NCI-H1105 treated with DMSO at 0.1 percent for 48 hours (cell line): ENCODE measurements at regions not wholly inside any gene's neighbourhood (a gene's known extent, or its start where the extent isn't known, plus 50 kb on each side); places are given as distances from the start of the nearest gene placed in this dataset.
A peak's percentile ranks its signal among the peaks of the same experiment; 100 is the strongest.
"Not testable (repeated sequence)": the region's sequence is repeated elsewhere in the genome, so short reads cannot be mapped to it uniquely, and the experiment has no call there.

ENCODE experiments used
- DNase-seq: peaks from one replicate; lab custom pipeline; 2025; lab: John Stamatoyannopoulos, UW

GRCh38 chr4:141290771-141291170, 70.1 kb downstream of the ZNF330 start:
- no peak for DNase-seq

- DNase-seq: no peak
Measured at GRCh38 chr4:141294306-141294705, 73.6 kb downstream of the ZNF330 start.

- DNase-seq: no peak
Measured at GRCh38 chr4:141301216-141301615, 80.5 kb downstream of the ZNF330 start.

GRCh38 chr4:141302924-141303323, 82.2 kb downstream of the ZNF330 start:
- no peak for DNase-seq

GRCh38 chr4:141304346-141304745, 83.7 kb downstream of the ZNF330 start:
- DNase-seq: no peak

- no peak for DNase-seq
Measured at GRCh38 chr4:141306331-141306730, 85.6 kb downstream of the ZNF330 start.

GRCh38 chr4:141307241-141307689, 86.6 kb downstream of the ZNF330 start:
- DNase-seq: peak; percentile 59

- DNase-seq: no peak
Measured at GRCh38 chr4:141309874-141310273, 89.2 kb downstream of the ZNF330 start.

- DNase-seq: no peak
Measured at GRCh38 chr4:141311246-141312204, 90.8 kb downstream of the ZNF330 start.

GRCh38 chr4:141314627-141315026, 93.9 kb downstream of the ZNF330 start:
- DNase-seq: no peak

GRCh38 chr4:141328560-141329173, 108.0 kb downstream of the ZNF330 start:
- DNase-seq: no peak

- no peak for DNase-seq
Measured at GRCh38 chr4:141329174-141329569, 108.5 kb downstream of the ZNF330 start.

GRCh38 chr4:141330616-141331015, 109.9 kb downstream of the ZNF330 start:
- DNase-seq: no peak

GRCh38 chr4:141331534-141332358, 111.1 kb downstream of the ZNF330 start:
- no peak for DNase-seq

- DNase-seq: not testable (repeated sequence)
Measured at GRCh38 chr4:141332359-141333181, 111.9 kb downstream of the ZNF330 start.

- not testable (repeated sequence) for DNase-seq
Measured at GRCh38 chr4:141333456-141334230, 112.9 kb downstream of the ZNF330 start.

- no peak for DNase-seq
Measured at GRCh38 chr4:141335166-141335565, 114.5 kb downstream of the ZNF330 start.

GRCh38 chr4:141338238-141338637, 117.5 kb downstream of the ZNF330 start:
- DNase-seq: no peak

- no peak for DNase-seq
Measured at GRCh38 chr4:141339391-141339790, 118.7 kb downstream of the ZNF330 start.

GRCh38 chr4:141339966-141340365, 119.3 kb downstream of the ZNF330 start:
- no peak for DNase-seq

- DNase-seq: no peak
Measured at GRCh38 chr4:141340458-141340857, 119.8 kb downstream of the ZNF330 start.
